Gastroesophageal sphincter (tissue), 3 donors: ENCODE measurements at regions not wholly inside any gene's neighbourhood (a gene's known extent, or its start where the extent isn't known, plus 50 kb on each side); places are given as distances from the start of the nearest gene placed in this dataset.

Experiments used
- CTCF ChIP-seq, 4 experiments: fragments of 200-600 bp in 2 of 4; fragments of 450-650 bp in 2 of 4; sonication (generic) in 1 of 4; IDR thresholded peaks; one replicate each; pipeline ENCODE4 v1.5.1; 2017 to 2019; ENCODE audit warnings: antibody characterized with exemption in 4 of 4, mild to moderate bottlenecking in 2 of 4, moderate library complexity in 2 of 4
- POLR2AphosphoS5 ChIP-seq: sonication (generic); formaldehyde crosslinking; IDR thresholded peaks from one replicate; pipeline ENCODE4 v1.6.1; 2017; ENCODE audit warnings: antibody characterized with exemption

DNA sequence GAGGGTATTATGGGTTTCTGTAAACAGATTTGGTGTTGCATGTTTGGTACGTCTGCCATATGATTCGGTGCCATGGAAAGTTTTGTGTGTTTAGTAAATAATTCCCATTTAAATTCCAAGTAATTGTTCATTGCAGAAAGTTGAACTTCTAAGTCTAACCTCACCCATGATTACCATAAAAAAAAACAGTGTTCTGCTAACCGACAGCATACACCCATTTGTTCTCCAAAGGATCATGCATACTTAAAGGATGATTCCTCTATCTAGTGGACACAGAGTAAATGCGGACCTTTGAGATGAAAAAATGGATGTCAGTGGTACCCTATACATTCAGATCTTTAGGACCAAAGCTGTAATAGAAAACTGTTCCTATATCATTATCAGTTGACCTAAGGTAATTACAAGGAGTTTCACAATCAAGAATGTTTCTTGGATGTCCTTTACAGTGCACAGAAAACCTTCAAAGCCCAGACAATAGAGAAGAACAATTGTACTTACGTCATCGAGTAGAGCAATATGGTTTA, 209.9 kb downstream of the CRPPA start:
- TF ChIP-seq POLR2AphosphoS5 (no peak), CTCF (IDR thresholded peaks at IDR 0.05) (no peak)
